EL (cell line): ENCODE measurements at regions not wholly inside any gene's neighbourhood (a gene's known extent, or its start where the extent isn't known, plus 50 kb on each side); places are given as distances from the start of the nearest gene placed in this dataset.
A peak's percentile ranks its signal among the peaks of the same experiment; 100 is the strongest.

Source experiments
- DNase-seq: peaks from one replicate; pipeline ENCODE4 v3.0.0-alpha.2; 2016

DNA sequence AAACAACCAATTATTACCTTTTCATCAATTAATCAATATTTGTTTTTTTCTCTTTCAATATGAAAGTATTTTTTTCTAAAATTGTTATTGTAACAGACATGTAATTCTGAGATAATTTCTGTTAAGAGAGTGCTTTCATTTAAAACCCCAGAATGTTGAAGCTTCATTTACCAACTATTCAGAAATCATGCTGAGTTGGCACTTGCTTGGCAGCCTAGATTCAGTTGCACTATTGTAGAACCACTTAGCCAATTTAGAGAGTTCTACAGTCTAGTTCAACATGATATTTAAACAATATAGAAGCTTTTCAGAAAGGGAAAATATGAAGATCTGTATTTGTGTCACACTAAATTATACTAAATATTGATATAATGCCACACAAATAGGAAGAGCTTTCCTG lies 56.1 kb upstream of the NKAIN2 start:
- no peak for DNase-seq

DNA sequence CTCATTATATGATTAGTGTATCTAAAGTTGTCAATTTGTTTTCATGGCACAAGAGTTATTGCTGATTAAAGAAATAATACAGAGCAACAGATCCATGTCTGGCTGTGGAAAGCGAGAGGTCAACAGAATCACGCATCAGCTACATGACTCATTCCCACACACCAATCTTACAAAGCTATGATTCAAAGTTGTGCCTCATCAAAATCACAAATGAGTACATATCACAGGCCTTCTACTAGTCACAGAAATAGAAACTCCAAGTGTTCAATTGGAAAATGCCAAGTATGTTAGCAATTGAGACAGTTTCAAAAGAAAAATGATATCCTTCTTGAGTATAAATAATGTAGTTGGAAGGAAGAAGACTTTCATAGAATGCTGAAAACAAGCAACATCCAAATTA lies 57.8 kb upstream of the NKAIN2 start:
- peak; percentile 2 for DNase-seq

DNA sequence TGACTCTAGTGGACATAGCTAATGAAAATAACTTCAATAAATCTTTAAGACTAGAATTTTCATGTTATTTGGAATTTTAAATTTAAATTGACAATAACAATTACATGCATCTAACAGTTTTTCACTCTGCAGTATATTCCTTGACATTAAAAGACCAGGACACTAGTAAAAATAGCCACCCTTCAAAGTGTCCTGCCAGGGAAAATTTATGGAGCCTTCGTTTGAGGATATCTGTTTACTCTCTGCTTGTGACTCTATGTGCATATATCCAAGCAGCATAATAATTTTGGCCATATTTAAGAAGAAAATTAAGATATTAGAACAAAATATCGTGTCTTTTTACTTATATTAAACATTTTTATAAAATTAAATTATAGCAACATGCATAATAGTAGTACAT lies 58.8 kb upstream of the NKAIN2 start:
- DNase-seq = no peak

DNA sequence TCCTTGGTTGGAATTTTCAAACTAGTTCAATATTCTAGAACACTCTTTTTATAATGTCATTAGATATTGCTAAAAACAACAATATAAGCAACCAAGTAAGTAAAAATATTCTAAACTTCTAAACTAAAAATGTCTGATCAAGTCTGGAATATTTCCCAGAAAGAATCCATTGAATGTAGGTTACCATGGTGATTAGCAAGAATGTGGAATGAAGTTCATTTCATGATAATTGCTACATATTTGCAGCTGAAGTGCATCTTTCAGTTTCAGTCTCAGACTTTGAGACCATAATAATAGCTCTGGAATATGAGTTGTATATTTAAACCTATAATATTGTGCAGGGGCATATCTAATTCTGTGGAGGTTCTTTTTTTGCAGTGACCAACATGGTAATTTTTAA lies 61.0 kb upstream of the NKAIN2 start:
- no peak for DNase-seq

DNA sequence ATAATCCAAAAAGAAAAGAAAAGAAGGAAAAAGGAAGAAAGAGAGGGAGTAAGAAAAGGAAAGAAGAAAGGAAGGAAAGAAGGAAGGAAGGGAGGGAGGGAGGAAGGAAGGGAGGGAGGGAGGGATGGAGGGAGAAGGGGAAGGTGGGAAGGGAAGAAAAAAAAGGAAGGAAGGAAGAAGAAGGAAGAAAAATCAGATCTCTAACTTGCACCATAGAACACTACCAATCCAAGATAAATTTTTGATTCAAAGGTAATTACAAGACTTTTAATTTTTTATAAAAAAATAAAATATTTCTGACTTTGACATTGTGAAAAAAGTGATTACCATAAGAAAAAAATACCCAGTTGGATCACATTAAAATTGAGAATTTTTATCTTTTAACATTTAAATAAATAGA lies 70.5 kb upstream of the NKAIN2 start:
- DNase-seq = no peak

DNA sequence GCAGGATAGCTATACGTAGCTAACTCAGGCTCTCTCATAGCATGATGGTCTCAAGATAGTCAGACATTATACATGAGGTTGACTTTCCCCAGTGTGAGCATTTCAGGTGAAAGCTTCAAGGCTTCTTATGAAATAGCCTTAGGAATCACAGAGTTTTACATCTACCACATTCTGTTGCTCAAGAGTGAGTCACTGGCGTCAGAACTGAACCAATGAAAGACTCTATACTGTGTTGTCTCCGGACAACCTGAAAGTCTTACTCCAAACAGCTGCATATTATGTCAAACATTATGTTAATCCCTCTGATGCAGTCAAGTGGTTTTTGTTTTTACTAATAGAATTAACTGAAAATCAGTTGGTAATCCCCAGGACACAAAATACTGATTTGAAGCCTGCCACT lies 79.8 kb upstream of the TRDN start:
- DNase-seq = no peak

DNA sequence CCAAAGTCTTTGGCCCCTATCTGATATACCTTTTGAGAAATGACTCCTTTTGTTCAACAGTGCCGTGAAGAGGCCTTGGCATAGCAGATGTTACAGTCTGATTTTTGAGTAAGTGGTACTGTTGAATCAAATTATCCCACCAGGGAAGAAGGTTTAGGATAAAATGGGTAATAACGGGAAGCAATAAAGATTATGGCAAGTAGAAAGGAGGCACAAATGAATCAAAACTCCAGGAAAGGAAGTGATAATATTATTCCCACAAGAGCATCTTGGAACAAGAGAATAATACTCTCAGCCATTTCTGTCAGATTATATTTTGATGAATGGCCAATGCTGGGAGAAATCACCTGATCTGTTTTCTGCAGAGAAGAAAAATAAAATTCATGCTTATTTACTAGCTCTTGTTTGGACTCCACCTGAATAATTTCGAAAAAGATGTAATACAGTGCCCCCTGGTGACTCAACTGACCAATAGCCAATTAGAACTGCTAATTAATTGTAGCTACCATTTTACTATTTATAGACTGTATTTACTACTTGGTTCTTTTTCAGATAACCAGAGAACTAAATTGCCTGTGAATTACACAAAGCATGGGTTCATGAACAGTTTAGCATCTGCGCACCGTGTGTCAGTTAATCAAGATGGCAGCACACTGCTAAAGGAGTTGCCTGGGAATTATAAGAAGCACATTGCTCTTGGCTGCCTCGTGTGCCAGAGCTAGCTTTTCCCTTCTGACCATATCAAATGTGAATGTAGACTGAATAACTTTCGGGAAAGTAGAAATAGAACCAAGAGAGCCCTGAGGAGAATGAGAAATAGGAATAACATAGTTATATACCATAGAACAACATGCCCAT lies 78.5 kb upstream of the TRDN start:
- DNase-seq = peak; percentile 11

DNA sequence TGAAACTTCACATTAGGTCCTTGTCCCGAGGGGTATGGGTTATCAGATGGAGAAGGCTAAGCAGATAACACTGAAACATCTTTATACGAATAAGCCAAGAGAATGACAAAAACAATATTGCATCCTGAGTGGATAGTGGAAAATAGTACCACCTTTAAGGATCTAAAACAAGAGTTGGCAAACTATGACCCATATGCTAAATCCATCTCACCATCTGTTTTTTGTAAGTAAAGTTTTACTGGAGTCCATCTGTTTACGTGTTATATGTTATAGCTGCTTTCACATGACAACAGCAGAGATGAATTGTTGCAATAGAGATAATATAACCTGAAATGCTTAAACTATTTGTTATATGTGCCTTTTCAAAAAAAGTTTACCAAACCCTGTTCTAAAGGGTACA lies 76.1 kb upstream of the TRDN start:
- DNase-seq = no peak

DNA sequence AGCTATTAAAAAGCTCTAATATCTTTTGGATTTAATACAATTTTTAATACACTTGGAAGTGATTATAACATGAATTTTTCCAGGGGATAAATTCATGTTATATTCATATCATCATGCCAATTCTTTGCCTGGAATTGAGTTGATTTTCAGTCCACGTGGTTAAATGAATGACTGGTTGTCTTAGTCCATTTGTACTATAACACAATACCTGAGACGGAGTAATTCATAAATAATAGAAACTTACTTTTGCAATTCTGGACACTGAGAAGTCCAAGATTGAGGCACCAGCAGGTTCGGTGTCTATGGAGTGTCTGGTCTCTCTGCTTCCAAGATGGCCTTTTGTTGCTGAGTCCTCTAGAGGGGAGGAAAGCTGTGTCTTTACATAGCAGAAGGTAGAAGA lies 66.2 kb upstream of the TRDN start:
- DNase-seq = no peak

DNA sequence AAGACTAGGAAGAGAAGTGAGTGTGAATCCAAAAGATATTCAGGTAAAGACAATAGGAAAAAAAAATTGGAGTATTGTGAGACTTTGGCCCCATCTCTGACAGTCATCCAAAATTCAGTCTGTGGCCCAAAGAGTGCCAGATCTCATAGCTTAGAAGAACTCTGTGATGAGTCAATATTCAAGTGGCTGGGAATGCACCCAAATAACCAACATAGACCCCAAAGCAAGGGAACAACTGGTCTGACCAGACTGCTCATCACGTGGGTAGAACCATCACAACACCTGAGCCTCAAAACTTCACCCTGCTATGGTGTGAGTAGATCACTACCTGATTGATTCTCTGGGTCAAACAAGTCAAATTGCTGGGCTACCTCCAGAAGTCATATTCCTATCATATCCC lies 51.1 kb upstream of the TRDN start:
- DNase-seq = no peak
